HG03103 (cell line): ENCODE measurements at regions not wholly inside any gene's neighbourhood (a gene's known extent, or its start where the extent isn't known, plus 50 kb on each side); places are given as distances from the start of the nearest gene placed in this dataset.

Experiments
- ATAC-seq: cut with Tn5 transposase; IDR thresholded peaks from one replicate; pipeline ENCODE4 v1.9.1; 2021; ENCODE audit warnings: low read depth; ENCODE audit not compliant: unreplicated experiment

GRCh38 chr16:80147026-80147655 is 393.7 kb upstream of the DYNLRB2 start:
- ATAC-seq: no peak

GRCh38 chr16:80144191-80144590 is 396.6 kb upstream of the DYNLRB2 start:
- ATAC-seq: peak; percentile 100

GRCh38 chr16:80142940-80143339 is 397.9 kb upstream of the DYNLRB2 start:
- ATAC-seq: no peak

GRCh38 chr16:80142281-80142680 is 398.5 kb upstream of the DYNLRB2 start:
- ATAC-seq: no peak

GRCh38 chr16:80129791-80130190 is 411.0 kb upstream of the DYNLRB2 start:
- no peak for ATAC-seq

- ATAC-seq: no peak
Measured at GRCh38 chr16:80125677-80126076, 415.1 kb upstream of the DYNLRB2 start.

- no peak for ATAC-seq
Measured at GRCh38 chr16:80123189-80123588, 417.6 kb upstream of the DYNLRB2 start.

GRCh38 chr16:80122115-80122514 is 418.7 kb upstream of the DYNLRB2 start:
- no peak for ATAC-seq

GRCh38 chr16:80121522-80121909 is 419.3 kb upstream of the DYNLRB2 start:
- ATAC-seq: no peak

- ATAC-seq: no peak
Measured at GRCh38 chr16:80120899-80121521, 419.8 kb upstream of the DYNLRB2 start.

GRCh38 chr16:80117556-80118130 is 423.1 kb upstream of the DYNLRB2 start:
- no peak for ATAC-seq

GRCh38 chr16:80116711-80117110 is 424.1 kb upstream of the DYNLRB2 start:
- no peak for ATAC-seq

GRCh38 chr16:80114699-80115098 is 426.1 kb upstream of the DYNLRB2 start:
- ATAC-seq: peak; percentile 71

GRCh38 chr16:80113873-80114574 is 426.8 kb upstream of the DYNLRB2 start:
- no peak for ATAC-seq

GRCh38 chr16:80109581-80109980 is 431.2 kb upstream of the DYNLRB2 start:
- ATAC-seq: no peak

- no peak for ATAC-seq
Measured at GRCh38 chr16:80107900-80108299, 432.9 kb upstream of the DYNLRB2 start.

- no peak for ATAC-seq
Measured at GRCh38 chr16:80105751-80106150, 435.0 kb upstream of the DYNLRB2 start.

- ATAC-seq: no peak
Measured at GRCh38 chr16:80105160-80105559, 435.6 kb upstream of the DYNLRB2 start.

GRCh38 chr16:80104401-80104800 is 436.4 kb upstream of the DYNLRB2 start:
- ATAC-seq: no peak

- ATAC-seq: no peak
Measured at GRCh38 chr16:80103463-80103862, 437.3 kb upstream of the DYNLRB2 start.

- ATAC-seq: no peak
Measured at GRCh38 chr16:80100846-80101451, 439.8 kb upstream of the DYNLRB2 start.
